Naive thymus-derived CD4-positive, alpha-beta T cell (primary cell): ENCODE measurements at regions not wholly inside any gene's neighbourhood (a gene's known extent, or its start where the extent isn't known, plus 50 kb on each side); places are given as distances from the start of the nearest gene placed in this dataset.
"Not testable (repeated sequence)": the region's sequence is repeated elsewhere in the genome, so short reads cannot be mapped to it uniquely, and the experiment has no call there.

Source experiments
- ATAC-seq: fragments of 150-1000 bp; cut with Tn5 transposase; 2 replicates; pipeline ENCODE4 v1.10.0; 2021; ENCODE audit warnings: mild to moderate bottlenecking, moderate library complexity
- CTCF ChIA-PET: fragments of 350-600 bp; sonication (Branson Sonifier 250); formaldehyde crosslinking; loops from one replicate; lab custom pipeline; 2021; ENCODE audit warnings: antibody characterized with exemption; lab: Charles Lee
- POLR2A ChIA-PET: fragments of 350-600 bp; sonication (Branson Sonifier 250); formaldehyde crosslinking; loops from one replicate; lab custom pipeline; 2021; ENCODE audit warnings: antibody characterized with exemption, inconsistent platforms; lab: Charles Lee
- DNase-seq, 9 donors: peaks; one replicate each; pipeline versions ENCODE4 v3.0.0 to v3.0.0-alpha.2; 2020 to 2022; ENCODE audit warnings: mixed read lengths in 1 of 9
- H3K27ac ChIP-seq: one replicate; pipeline ENCODE4 v1.7.0; 2013; ENCODE audit warnings: mild to moderate bottlenecking, low read depth, low read length, moderate library complexity
- H3K27me3 ChIP-seq, 2 donors: one replicate each; pipeline ENCODE4 v1.7.0; 2013; ENCODE audit warnings: low read length in 2 of 2, mild to moderate bottlenecking in 2 of 2, moderate library complexity in 2 of 2; ENCODE audit not compliant: control insufficient read depth in 2 of 2, insufficient read depth in 2 of 2
- H3K36me3 ChIP-seq, 3 experiments: 1 replicate in 2 of 3; 2 replicates in 1 of 3; pipeline ENCODE4 v1.7.0; 2013; ENCODE audit warnings: low read length in 3 of 3, mild to moderate bottlenecking in 3 of 3, moderate library complexity in 1 of 3; ENCODE audit not compliant: insufficient read depth in 3 of 3, control insufficient read depth in 2 of 3
- H3K4me1 ChIP-seq, 2 donors: one replicate each; pipeline ENCODE4 v1.7.0; 2013; ENCODE audit warnings: low read length in 2 of 2, mild to moderate bottlenecking in 2 of 2, moderate library complexity in 1 of 2; ENCODE audit not compliant: control insufficient read depth in 2 of 2, insufficient read depth in 2 of 2
- H3K4me3 ChIP-seq: 2 replicates; pipeline ENCODE4 v1.7.0; 2013; ENCODE audit warnings: mild to moderate bottlenecking, low read length
- H3K9me3 ChIP-seq, 3 experiments: 1 replicate in 2 of 3; 2 replicates in 1 of 3; pipeline ENCODE4 v1.7.0; 2013; ENCODE audit warnings: low read length in 3 of 3; ENCODE audit not compliant: control insufficient read depth in 2 of 3
- H3K27ac Mint-ChIP-seq, 9 donors: one replicate each; pipeline ENCODE4 v1.8.0; 2020 to 2022; ENCODE audit warnings: mixed read lengths in 9 of 9, mild to moderate bottlenecking in 8 of 9, moderate library complexity in 5 of 9, inconsistent platforms in 2 of 9
- H3K27me3 Mint-ChIP-seq, 5 donors: one replicate each; pipeline ENCODE4 v1.8.0; 2021 to 2022; ENCODE audit warnings: mixed read lengths in 5 of 5, mild to moderate bottlenecking in 1 of 5
- H3K36me3 Mint-ChIP-seq, 5 donors: one replicate each; pipeline ENCODE4 v1.8.0; 2020 to 2022; ENCODE audit warnings: mixed read lengths in 5 of 5, mild to moderate bottlenecking in 3 of 5, inconsistent platforms in 1 of 5
- H3K4me1 Mint-ChIP-seq, 7 donors: one replicate each; pipeline ENCODE4 v1.8.0; 2020 to 2022; ENCODE audit warnings: mixed read lengths in 7 of 7, mild to moderate bottlenecking in 3 of 7, inconsistent platforms in 1 of 7
- H3K4me3 Mint-ChIP-seq, 10 donors: one replicate each; pipeline ENCODE4 v1.8.0; 2020 to 2022; ENCODE audit warnings: mild to moderate bottlenecking in 10 of 10, mixed read lengths in 10 of 10, moderate library complexity in 6 of 10, inconsistent platforms in 2 of 10
- H3K9me3 Mint-ChIP-seq, 11 donors: one replicate each; pipeline ENCODE4 v1.8.0; 2020 to 2022; ENCODE audit warnings: mixed read lengths in 11 of 11, mild to moderate bottlenecking in 4 of 11, inconsistent platforms in 1 of 11, moderate library complexity in 1 of 11
- intact Hi-C, 2 donors: fragments of 100-400 bp; cut with micrococcal nuclease; formaldehyde crosslinking; loops; one replicate each; pipeline ENCODE4 v1.15.1; 2023

- H3K27me3 Mint-ChIP-seq, H3K36me3 ChIP-seq, intact Hi-C loops, H3K27me3 ChIP-seq, H3K4me1 ChIP-seq, POLR2A ChIA-PET, H3K36me3 Mint-ChIP-seq, H3K27ac ChIP-seq, CTCF ChIA-PET, ATAC-seq, H3K9me3 ChIP-seq, H3K4me3 Mint-ChIP-seq, H3K4me3 ChIP-seq, DNase-seq, H3K9me3 Mint-ChIP-seq: not testable (repeated sequence)
- Mint-ChIP-seq H3K27ac (peak overlapping the region in 1 of 9 donors; percentile 37), H3K4me1 (peaks cover 0 to 10% (median 7%) of the 10 kb centered on the region in 7 donors)
Observed at GRCh38 chr1:2851918-2852317, 50.4 kb upstream of the TTC34 start.

GRCh38 chr1:2853711-2854110 is 52.2 kb upstream of the TTC34 start:
- no peaks in the 10 kb centered on the region for H3K9me3 ChIP-seq
- Mint-ChIP-seq H3K36me3 (no peaks in the 10 kb centered on the region), H3K27ac (no peak overlapping the region), H3K4me1 (peaks cover 0 to 7% (median 0%) of the 10 kb centered on the region in 7 donors), H3K9me3 (peaks cover 0 to 4% (median 0%) of the 10 kb centered on the region in 11 donors), H3K4me3 (no peak overlapping the region), H3K27me3 (peaks cover 0 to 5% (median 0%) of the 10 kb centered on the region in 5 donors)
- no peak for DNase-seq
- CTCF ChIA-PET = no interaction called here
- H3K27ac ChIP-seq = no peak overlapping the region
- POLR2A ChIA-PET = no interaction called here
- no peak for ATAC-seq
- intact Hi-C loops = no loop called here
- H3K27me3 ChIP-seq = no peaks in the 10 kb centered on the region
- no peak overlapping the region for H3K4me3 ChIP-seq
- no peaks in the 10 kb centered on the region for H3K36me3 ChIP-seq
- H3K4me1 ChIP-seq = no peaks in the 10 kb centered on the region

GRCh38 chr1:2854151-2854550 is 52.7 kb upstream of the TTC34 start:
- Histone ChIP-seq H3K27me3 (no peaks in the 10 kb centered on the region), H3K9me3 (no peaks in the 10 kb centered on the region), H3K4me3 (no peak overlapping the region), H3K36me3 (no peaks in the 10 kb centered on the region), H3K27ac (no peak overlapping the region), H3K4me1 (no peaks in the 10 kb centered on the region)
- ChIA-PET CTCF (no interaction called here), POLR2A (no interaction called here)
- DNase-seq (no peak), ATAC-seq (no peak)
- intact Hi-C loops = no loop called here
- Mint-ChIP-seq H3K4me1 (peaks cover 0 to 9% (median 0%) of the 10 kb centered on the region in 7 donors), H3K36me3 (no peaks in the 10 kb centered on the region), H3K27me3 (peaks cover 0 to 5% (median 0%) of the 10 kb centered on the region in 5 donors), H3K4me3 (no peak overlapping the region), H3K27ac (no peak overlapping the region), H3K9me3 (peaks cover 0 to 9% (median 0%) of the 10 kb centered on the region in 11 donors)

DNA sequence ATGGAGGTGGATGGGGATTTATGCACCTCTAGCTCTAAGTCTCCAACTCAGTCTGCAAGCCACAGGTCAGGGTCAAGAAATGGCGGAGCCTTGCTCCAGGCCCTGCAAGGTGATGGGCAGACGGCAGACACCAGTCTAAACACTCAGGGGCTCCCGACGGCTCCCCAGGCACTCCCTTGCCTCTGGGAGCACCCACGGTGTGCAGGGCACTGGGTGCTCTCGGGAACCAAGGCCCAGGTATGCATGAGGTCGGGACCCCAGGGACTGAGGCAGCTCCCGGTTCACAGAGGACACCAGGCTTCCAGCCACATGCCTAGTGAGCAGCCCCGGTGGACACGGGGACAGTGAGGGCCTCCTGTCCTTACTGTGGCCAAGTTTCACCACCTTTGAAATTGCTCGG is 53.1 kb upstream of the TTC34 start:
- peaks cover 0 to 9% (median 0%) of the 10 kb centered on the region in 7 donors for H3K4me1 Mint-ChIP-seq
- H3K27ac Mint-ChIP-seq = no peak overlapping the region
- H3K27me3 Mint-ChIP-seq = peaks cover 0 to 5% (median 0%) of the 10 kb centered on the region in 5 donors
- H3K4me3 ChIP-seq = no peak overlapping the region
- H3K36me3 ChIP-seq = no peaks in the 10 kb centered on the region
- no peak overlapping the region for H3K27ac ChIP-seq
- no peak overlapping the region for H3K4me3 Mint-ChIP-seq
- CTCF ChIA-PET = no interaction called here
- no peaks in the 10 kb centered on the region for H3K36me3 Mint-ChIP-seq
- DNase-seq (no peak), ATAC-seq (no peak)
- intact Hi-C loops = no loop called here
- peaks cover 0 to 10% (median 0%) of the 10 kb centered on the region in 11 donors for H3K9me3 Mint-ChIP-seq
- H3K9me3 ChIP-seq = no peaks in the 10 kb centered on the region
- POLR2A ChIA-PET = no interaction called here
- no peaks in the 10 kb centered on the region for H3K4me1 ChIP-seq
- H3K27me3 ChIP-seq = no peaks in the 10 kb centered on the region

GRCh38 chr1:2855206-2856065 is 53.9 kb upstream of the TTC34 start:
- intact Hi-C loops = no loop called here

DNA sequence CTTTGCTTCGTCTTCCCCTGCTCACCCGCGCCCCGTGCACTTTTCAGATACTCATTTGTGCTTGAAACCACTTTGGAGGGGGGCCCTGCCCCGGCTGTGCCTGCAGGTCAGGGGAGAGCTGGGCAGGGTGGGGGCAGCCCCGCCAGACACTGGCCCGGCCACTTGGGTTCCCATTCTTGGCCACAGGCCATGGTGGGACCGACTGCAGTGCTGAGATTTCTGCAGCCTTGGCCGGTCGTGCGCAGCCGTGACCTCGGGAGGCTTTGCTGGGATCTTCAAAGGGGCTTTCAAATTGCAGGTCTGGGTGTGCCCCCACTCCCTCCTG is 54.5 kb upstream of the TTC34 start:
- H3K36me3 Mint-ChIP-seq = no peaks in the 10 kb centered on the region
- DNase-seq = no peak
- CTCF ChIA-PET = no interaction called here
- peaks cover 0 to 10% (median 0%) of the 10 kb centered on the region in 11 donors for H3K9me3 Mint-ChIP-seq
- no peaks in the 10 kb centered on the region for H3K9me3 ChIP-seq
- peaks cover 0 to 9% (median 0%) of the 10 kb centered on the region in 7 donors for H3K4me1 Mint-ChIP-seq
- H3K27me3 ChIP-seq = no peaks in the 10 kb centered on the region
- POLR2A ChIA-PET = no interaction called here
- no peak overlapping the region for H3K4me3 ChIP-seq
- no peaks in the 10 kb centered on the region for H3K36me3 ChIP-seq
- H3K4me1 ChIP-seq = no peaks in the 10 kb centered on the region
- no peaks in the 10 kb centered on the region for H3K27me3 Mint-ChIP-seq
- no peak for ATAC-seq
- H3K27ac ChIP-seq = no peak overlapping the region
- H3K27ac Mint-ChIP-seq = no peak overlapping the region
- intact Hi-C loops = no loop called here
- no peak overlapping the region for H3K4me3 Mint-ChIP-seq

More at GRCh38 chr1:2855206-2856065, 53.9 kb upstream of the TTC34 start:
- Histone ChIP-seq H3K4me3 (no peak overlapping the region), H3K9me3 (no peaks in the 10 kb centered on the region), H3K27ac (no peak overlapping the region), H3K27me3 (no peaks in the 10 kb centered on the region), H3K4me1 (no peaks in the 10 kb centered on the region), H3K36me3 (no peaks in the 10 kb centered on the region)
- Mint-ChIP-seq H3K27ac (no peak overlapping the region), H3K9me3 (peaks cover 0 to 10% (median 0%) of the 10 kb centered on the region in 11 donors), H3K36me3 (no peaks in the 10 kb centered on the region), H3K4me3 (no peak overlapping the region), H3K27me3 (no peaks in the 10 kb centered on the region), H3K4me1 (peaks cover 0 to 9% (median 0%) of the 10 kb centered on the region in 7 donors)
- POLR2A ChIA-PET = no interaction called here
- DNase-seq = no peak
- ATAC-seq = no peak
- CTCF ChIA-PET = no interaction called here
